H1 (cell line): ENCODE measurements at regions not wholly inside any gene's neighbourhood (a gene's known extent, or its start where the extent isn't known, plus 50 kb on each side); places are given as distances from the start of the nearest gene placed in this dataset.

Experiments used
- CTCF ChIA-PET: fragments of 300-600 bp; sonication (Branson Sonifier 250); formaldehyde crosslinking; loops from one replicate; lab custom pipeline; 2021; ENCODE audit not compliant: partially characterized antibody; lab: Charles Lee
- POLR2A ChIA-PET: fragments of 300-600 bp; sonication (Branson Sonifier 250); formaldehyde crosslinking; loops from one replicate; lab custom pipeline; 2021; ENCODE audit warnings: inconsistent platforms; ENCODE audit not compliant: partially characterized antibody; lab: Charles Lee
- DNase-seq, 2 experiments: peaks; one replicate each; pipeline versions ENCODE4 v3.0.0 to v3.0.0-alpha.2; 2010 to 2022; ENCODE audit warnings: low spot score in 2 of 2, low read depth in 1 of 2, mixed read lengths in 1 of 2
- FAIRE-seq: peaks from 2 replicates; lab custom pipeline; 2011; peaks lifted over from hg19 to GRCh38; lab: Jason Lieb, UNC
- H2AFZ ChIP-seq: 2 replicates; pipeline ENCODE4 v1.8.1; 2012; ENCODE audit warnings: low read length, inconsistent platforms
- H2AK5ac ChIP-seq: 2 replicates; pipeline ENCODE4 v1.6.1; 2013; ENCODE audit warnings: low read depth, low read length
- H2BK120ac ChIP-seq: replicated peaks from 2 replicates; pipeline ENCODE3; 2013; ENCODE audit warnings: low read depth, low read length, inconsistent platforms
- H2BK12ac ChIP-seq: 2 replicates; pipeline ENCODE4 v1.6.1; 2013; ENCODE audit warnings: low read depth, low read length
- H2BK15ac ChIP-seq: 2 replicates; pipeline ENCODE4 v1.6.1; 2013; ENCODE audit warnings: low read length
- H2BK20ac ChIP-seq: 2 replicates; pipeline ENCODE4 v1.6.1; 2013; ENCODE audit warnings: low read length
- H2BK5ac ChIP-seq: 2 replicates; pipeline ENCODE4 v1.6.1; 2013; ENCODE audit warnings: low read depth, low read length
- H3K14ac ChIP-seq: 2 replicates; pipeline ENCODE4 v1.6.1; 2013; ENCODE audit warnings: inconsistent platforms; ENCODE audit not compliant: insufficient read length
- H3K18ac ChIP-seq: 2 replicates; pipeline ENCODE4 v1.6.1; 2013; ENCODE audit warnings: low read length; ENCODE audit errors: extremely low read depth
- H3K23ac ChIP-seq: 2 replicates; pipeline ENCODE4 v1.6.1; 2013; ENCODE audit warnings: inconsistent platforms; ENCODE audit not compliant: insufficient read length
- H3K23me2 ChIP-seq: 2 replicates; pipeline ENCODE4 v1.6.1; 2013; ENCODE audit warnings: low read depth, low read length
- H3K27ac ChIP-seq: 2 replicates; pipeline ENCODE4 v1.6.1; 2011; ENCODE audit warnings: low read depth, low read length, inconsistent platforms
- H3K27me3 ChIP-seq, 4 experiments: replicated peaks in 1 of 4; 1 replicate in 1 of 4; 2 replicates in 3 of 4; pipeline versions ENCODE4 v1.6.1 to v1.8.1; 2011 to 2013; ENCODE audit warnings: low read length in 3 of 4, mild to moderate bottlenecking in 3 of 4, inconsistent platforms in 2 of 4, mixed read lengths in 2 of 4, moderate library complexity in 1 of 4; ENCODE audit not compliant: control insufficient read depth in 3 of 4, insufficient read depth in 3 of 4; ENCODE audit errors: extremely low read depth in 1 of 4
- H3K36me3 ChIP-seq, 4 experiments: 2 replicates each; pipeline versions ENCODE4 v1.6.1 to v1.8.1; 2011 to 2013; ENCODE audit warnings: mild to moderate bottlenecking in 4 of 4, low read length in 3 of 4, moderate library complexity in 2 of 4, control low read depth in 1 of 4, inconsistent platforms in 1 of 4; ENCODE audit not compliant: insufficient read depth in 4 of 4, control insufficient read depth in 2 of 4
- H3K4ac ChIP-seq: replicated peaks from 2 replicates; pipeline ENCODE3; 2013; ENCODE audit warnings: low read length, low read depth, mixed read lengths, inconsistent platforms; ENCODE audit not compliant: insufficient read length
- H3K4me1 ChIP-seq, 4 experiments: replicated peaks in 1 of 4; 1 replicate in 1 of 4; 2 replicates in 3 of 4; pipeline versions ENCODE4 v1.6.1 to v1.8.1; 2011 to 2013; ENCODE audit warnings: low read length in 3 of 4, inconsistent platforms in 2 of 4, mixed read lengths in 1 of 4; ENCODE audit not compliant: insufficient read depth in 4 of 4, control insufficient read depth in 3 of 4
- H3K4me2 ChIP-seq, 2 experiments: 2 replicates each; pipeline versions ENCODE4 v1.6.1 to v1.8.1; 2011 to 2013; ENCODE audit warnings: low read depth in 2 of 2, low read length in 2 of 2, control low read depth in 1 of 2, inconsistent platforms in 1 of 2, mild to moderate bottlenecking in 1 of 2; ENCODE audit not compliant: insufficient read depth in 1 of 2
- H3K4me3 ChIP-seq, 4 experiments: fragments of 200-600, 300-600 bp in 1 of 4; sonication (generic), shearing (Covaris generic), sonication (Bioruptor Twin) in 1 of 4; 2 replicates each; pipeline versions ENCODE4 v1.5.1 to v1.8.1; 2011 to 2016; ENCODE audit warnings: low read length in 4 of 4, low read depth in 3 of 4, control low read depth in 2 of 4, inconsistent platforms in 2 of 4, mild to moderate bottlenecking in 2 of 4, mixed read lengths in 1 of 4, moderate library complexity in 1 of 4; ENCODE audit not compliant: insufficient read depth in 2 of 4; ENCODE audit errors: extremely low read depth in 1 of 4
- H3K56ac ChIP-seq: replicated peaks from 2 replicates; pipeline ENCODE3; 2013; ENCODE audit warnings: low read depth, mild to moderate bottlenecking, mixed read lengths, low read length, inconsistent platforms; ENCODE audit not compliant: insufficient read length
- H3K79me1 ChIP-seq: 2 replicates; pipeline ENCODE4 v1.6.1; 2013; ENCODE audit warnings: low read depth, low read length, control low read depth
- H3K79me2 ChIP-seq, 2 experiments: 2 replicates each; pipeline versions ENCODE4 v1.6.1 to v1.8.1; 2012 to 2013; ENCODE audit warnings: low read length in 2 of 2, mild to moderate bottlenecking in 2 of 2, inconsistent platforms in 1 of 2; ENCODE audit not compliant: insufficient read depth in 2 of 2, control insufficient read depth in 1 of 2
- H3K9ac ChIP-seq, 4 experiments: replicated peaks in 1 of 4; 1 replicate in 1 of 4; 2 replicates in 3 of 4; pipeline versions ENCODE4 v1.6.1 to v1.8.1; 2011 to 2013; ENCODE audit warnings: low read depth in 3 of 4, low read length in 3 of 4, control low read depth in 2 of 4, mild to moderate bottlenecking in 2 of 4, moderate library complexity in 2 of 4, inconsistent platforms in 1 of 4; ENCODE audit errors: extremely low read depth in 1 of 4
- H3K9me3 ChIP-seq, 2 experiments: 2 replicates each; pipeline versions ENCODE4 v1.6.1 to v1.8.1; 2012 to 2013; ENCODE audit warnings: mild to moderate bottlenecking in 2 of 2, moderate library complexity in 2 of 2, control low read depth in 1 of 2, inconsistent platforms in 1 of 2, low read depth in 1 of 2, low read length in 1 of 2, mixed read lengths in 1 of 2; ENCODE audit not compliant: insufficient read depth in 2 of 2
- H4K20me1 ChIP-seq, 2 experiments: replicated peaks in 1 of 2; 2 replicates each; pipeline versions ENCODE3 to v1.8.1; 2011 to 2013; ENCODE audit warnings: inconsistent platforms in 2 of 2, low read length in 2 of 2, mild to moderate bottlenecking in 1 of 2; ENCODE audit not compliant: insufficient read depth in 2 of 2, control insufficient read depth in 1 of 2
- H4K5ac ChIP-seq: 2 replicates; pipeline ENCODE4 v1.6.1; 2013; ENCODE audit warnings: low read length, low read depth, mixed read lengths, inconsistent platforms; ENCODE audit not compliant: insufficient read length
- H4K8ac ChIP-seq: 2 replicates; pipeline ENCODE4 v1.8.0; 2013; ENCODE audit warnings: mild to moderate bottlenecking, moderate library complexity, low read length, inconsistent platforms; ENCODE audit not compliant: insufficient read depth; ENCODE audit errors: extremely low read depth
- H4K91ac ChIP-seq: replicated peaks from 2 replicates; pipeline ENCODE3; 2013; ENCODE audit warnings: low read length, mixed read lengths, inconsistent platforms; ENCODE audit not compliant: insufficient read length
- CBX8 ChIP-seq: fragments of 300-800, 300-1000 bp; sonication (generic); IDR thresholded peaks from 2 replicates; pipeline ENCODE4 v1.7.1; 2016; ENCODE audit warnings: low read depth, low read length, borderline replicate concordance
- NANOG ChIP-seq: IDR thresholded peaks from 2 replicates; pipeline ENCODE4 v1.6.1; 2011; ENCODE audit warnings: low read length, low read depth, mild to moderate bottlenecking, inconsistent platforms; ENCODE audit not compliant: insufficient read depth, poor library complexity, severe bottlenecking
- SAP30 ChIP-seq: fragments of 300-600 bp; sonication (generic); IDR thresholded peaks from 2 replicates; pipeline ENCODE4 v1.7.1; 2012; ENCODE audit warnings: low read length, moderate library complexity, mild to moderate bottlenecking, inconsistent platforms; ENCODE audit not compliant: insufficient read depth, insufficient replicate concordance
- TAF7 ChIP-seq: optimal IDR thresholded peaks from 2 replicates; pipeline ENCODE3; 2011; ENCODE audit warnings: low read depth, mild to moderate bottlenecking, inconsistent platforms, low read length, moderate library complexity, borderline replicate concordance
- USF2 ChIP-seq: IDR thresholded peaks from 2 replicates; pipeline ENCODE4 v1.6.1; 2011; ENCODE audit warnings: low read length, improper control_type of control experiment
- ZNF274 ChIP-seq: IDR thresholded peaks from 2 replicates; pipeline ENCODE4 v1.7.0; 2012; ENCODE audit warnings: low read length, borderline replicate concordance; ENCODE audit errors: extremely low read depth
- WGBS, 2 experiments: shearing (Covaris generic) in 1 of 2; methylation state at CpG; one replicate each; pipeline versions ENCODE4 v1.1.6 to v1.1.7; 2013 to 2015; ENCODE audit warnings: low lambda C conversion rate in 2 of 2, mixed read lengths in 2 of 2, inconsistent platforms in 1 of 2, low coverage in 1 of 2, missing lambda C conversion rate in 1 of 2; ENCODE audit not compliant: insufficient replicate concordance in 2 of 2, insufficient coverage in 1 of 2, insufficient read length in 1 of 2; ENCODE audit errors: extremely low coverage in 1 of 2, missing lambda C conversion rate in 1 of 2; 5-methylcytosine and 5-hydroxymethylcytosine counted together
- TF ChIP-seq, protein P1 (sequence below): IDR thresholded peaks from 2 replicates; pipeline ENCODE4 v1.6.1; 2011; ENCODE audit warnings: low read depth, mild to moderate bottlenecking, low read length; ENCODE audit not compliant: insufficient read depth
- TF ChIP-seq, protein P2 (sequence below): IDR thresholded peaks from 2 replicates; pipeline ENCODE4 v1.6.1; 2012; ENCODE audit warnings: low read length, inconsistent platforms

DNA sequence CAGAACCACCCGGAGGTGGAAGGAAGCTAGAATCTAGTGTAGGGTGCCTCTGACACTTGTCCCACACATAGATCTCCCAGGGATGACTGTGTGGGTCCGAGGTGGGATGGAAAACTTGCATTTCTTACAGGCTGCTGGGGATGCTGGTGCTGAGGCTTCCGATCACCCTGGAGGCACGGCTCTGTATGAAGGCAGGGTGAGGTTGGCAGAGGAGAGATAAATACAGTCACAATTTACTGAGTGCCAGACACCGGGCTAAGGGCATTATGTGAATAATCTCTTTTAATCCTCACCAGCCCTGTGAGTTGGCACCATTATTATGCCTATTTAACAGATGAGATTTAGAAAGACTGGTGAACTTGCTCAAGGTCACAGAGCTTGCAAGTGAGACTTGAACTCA, 250.2 kb upstream of the RREB1 start:
- H3K27ac ChIP-seq, result no peak overlapping the region

More for the DNA sequence above, 250.2 kb upstream of the RREB1 start:
- Histone ChIP-seq H4K5ac (no peak overlapping the region), H3K56ac (no peak overlapping the region), H3K9ac (no peak overlapping the region; a peak in 1 of 7 replicates), H3K14ac (no peak overlapping the region), H2AK5ac (no peak overlapping the region), H3K9me3 (no peaks in the 10 kb centered on the region), H2BK12ac (peak overlapping the region; percentile 93; the same call in 1 of the 2 replicates), H4K20me1 (no peaks in the 10 kb centered on the region), H3K18ac (peak overlapping the region; percentile 21; the same call in 1 of the 2 replicates), H3K36me3 (no peaks in the 10 kb centered on the region), H2AFZ (peak overlapping the region; percentile 83), H3K4ac (no peak overlapping the region), H2BK5ac (no peak overlapping the region), H3K4me1 (peaks cover 6 to 14% (median 11%) of the 10 kb centered on the region in 4 experiments), H3K27me3 (no peaks in the 10 kb centered on the region; a peak in 1 of 7 replicates), H3K4me3 (no peak overlapping the region), H3K79me2 (no peaks in the 10 kb centered on the region), H3K23ac (no peak overlapping the region), H2BK20ac (peak overlapping the region; percentile 9; the same call in 1 of the 2 replicates), H2BK120ac (no peak overlapping the region), H2BK15ac (no peak overlapping the region), H3K4me2 (peak overlapping the region; percentile 50 to 52; a peak in 2 of 4 replicates), H4K91ac (no peak overlapping the region), H3K23me2 (no peaks in the 10 kb centered on the region; the same call in 1 of the 2 replicates), H4K8ac (no peak overlapping the region), H3K79me1 (no peaks in the 10 kb centered on the region; the same call in 1 of the 2 replicates)
- TF ChIP-seq, protein P1, sequence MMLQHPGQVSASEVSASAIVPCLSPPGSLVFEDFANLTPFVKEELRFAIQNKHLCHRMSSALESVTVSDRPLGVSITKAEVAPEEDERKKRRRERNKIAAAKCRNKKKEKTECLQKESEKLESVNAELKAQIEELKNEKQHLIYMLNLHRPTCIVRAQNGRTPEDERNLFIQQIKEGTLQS, result no peak
- TF ChIP-seq TAF7 (no peak), NANOG (no peak), ZNF274 (no peak), SAP30 (no peak), CBX8 (no peak), USF2 (no peak)
- TF ChIP-seq, protein P2, sequence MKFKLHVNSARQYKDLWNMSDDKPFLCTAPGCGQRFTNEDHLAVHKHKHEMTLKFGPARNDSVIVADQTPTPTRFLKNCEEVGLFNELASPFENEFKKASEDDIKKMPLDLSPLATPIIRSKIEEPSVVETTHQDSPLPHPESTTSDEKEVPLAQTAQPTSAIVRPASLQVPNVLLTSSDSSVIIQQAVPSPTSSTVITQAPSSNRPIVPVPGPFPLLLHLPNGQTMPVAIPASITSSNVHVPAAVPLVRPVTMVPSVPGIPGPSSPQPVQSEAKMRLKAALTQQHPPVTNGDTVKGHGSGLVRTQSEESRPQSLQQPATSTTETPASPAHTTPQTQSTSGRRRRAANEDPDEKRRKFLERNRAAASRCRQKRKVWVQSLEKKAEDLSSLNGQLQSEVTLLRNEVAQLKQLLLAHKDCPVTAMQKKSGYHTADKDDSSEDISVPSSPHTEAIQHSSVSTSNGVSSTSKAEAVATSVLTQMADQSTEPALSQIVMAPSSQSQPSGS, result no peak
- no peak for DNase-seq
- ChIA-PET CTCF (interaction anchor here (0.8 to 1.5 kb wide), 5 partner anchors 12 to 163 kb away, joined by 3 to 4 read pairs (median 3); no protein-coding TSS in a partner anchor), POLR2A (interaction anchor here (1.3 kb wide), 1 partner anchor 8 kb away, joined by 3 read pairs; no protein-coding TSS in a partner anchor)
- WGBS, 2 experiments, result 87% methylated on average over 5 of the region's 5 CpGs; no CpG with 5 or more reads in 1 of the 2 experiments
- FAIRE-seq, result no peak
